Keratinocyte (primary cell): ENCODE measurements at regions not wholly inside any gene's neighbourhood (a gene's known extent, or its start where the extent isn't known, plus 50 kb on each side); places are given as distances from the start of the nearest gene placed in this dataset.

Experiments
- EZH2 ChIP-seq: IDR thresholded peaks from one replicate; pipeline ENCODE4 v1.6.1; 2012; ENCODE audit warnings: inconsistent platforms, mild to moderate bottlenecking, low read length, moderate library complexity
- TF ChIP-seq, protein P1 (sequence below), 3 experiments: IDR thresholded peaks in 1 of 3; conservative IDR thresholded peaks in 1 of 3; optimal IDR thresholded peaks in 1 of 3; 2 replicates in 2 of 3; 3 replicates in 1 of 3; pipeline versions ENCODE3 to v1.5.1; 2011; ENCODE audit warnings: low read length in 3 of 3, mild to moderate bottlenecking in 3 of 3, moderate library complexity in 2 of 3, control low read depth in 1 of 3, inconsistent platforms in 1 of 3; ENCODE audit not compliant: insufficient read depth in 2 of 3; ENCODE audit errors: extremely low read depth in 1 of 3

DNA sequence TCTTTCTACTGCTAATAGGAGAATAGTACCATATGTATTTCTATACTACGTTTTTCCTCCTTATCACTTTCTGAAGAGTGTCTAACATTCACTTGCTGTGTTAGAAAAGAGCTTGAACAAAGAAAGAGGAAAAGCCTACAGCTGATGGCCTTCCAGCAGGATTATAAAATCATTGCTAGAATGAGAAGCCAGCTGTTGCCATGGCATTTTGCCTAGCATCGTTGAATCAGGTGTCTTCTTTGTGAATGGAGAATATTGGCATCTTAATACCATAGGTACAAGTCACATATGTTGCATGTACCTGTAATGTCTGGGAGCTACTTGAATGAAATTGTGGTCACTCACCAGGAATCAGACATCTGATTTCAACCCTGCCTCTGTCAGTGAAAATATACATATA, 1174.9 kb downstream of the PCDH17 start:
- TF ChIP-seq, protein P1, sequence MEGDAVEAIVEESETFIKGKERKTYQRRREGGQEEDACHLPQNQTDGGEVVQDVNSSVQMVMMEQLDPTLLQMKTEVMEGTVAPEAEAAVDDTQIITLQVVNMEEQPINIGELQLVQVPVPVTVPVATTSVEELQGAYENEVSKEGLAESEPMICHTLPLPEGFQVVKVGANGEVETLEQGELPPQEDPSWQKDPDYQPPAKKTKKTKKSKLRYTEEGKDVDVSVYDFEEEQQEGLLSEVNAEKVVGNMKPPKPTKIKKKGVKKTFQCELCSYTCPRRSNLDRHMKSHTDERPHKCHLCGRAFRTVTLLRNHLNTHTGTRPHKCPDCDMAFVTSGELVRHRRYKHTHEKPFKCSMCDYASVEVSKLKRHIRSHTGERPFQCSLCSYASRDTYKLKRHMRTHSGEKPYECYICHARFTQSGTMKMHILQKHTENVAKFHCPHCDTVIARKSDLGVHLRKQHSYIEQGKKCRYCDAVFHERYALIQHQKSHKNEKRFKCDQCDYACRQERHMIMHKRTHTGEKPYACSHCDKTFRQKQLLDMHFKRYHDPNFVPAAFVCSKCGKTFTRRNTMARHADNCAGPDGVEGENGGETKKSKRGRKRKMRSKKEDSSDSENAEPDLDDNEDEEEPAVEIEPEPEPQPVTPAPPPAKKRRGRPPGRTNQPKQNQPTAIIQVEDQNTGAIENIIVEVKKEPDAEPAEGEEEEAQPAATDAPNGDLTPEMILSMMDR (optimal IDR thresholded peaks at IDR 0.05 in 1 of 3, IDR thresholded peaks at IDR 0.05 in 1 of 3, conservative IDR thresholded peaks at IDR 0.05 in 1 of 3; ENCODE audit: extremely low read depth in 1 of 3, insufficient read depth in 2 of 3, low read length in 3 of 3): no peak
- TF ChIP-seq EZH2: no peak
